ENCODE measurements at regions not wholly inside any gene's neighbourhood (a gene's known extent, or its start where the extent isn't known, plus 50 kb on each side); places are given as distances from the start of the nearest gene placed in this dataset.

- Histone ChIP-seq H3K4me3 (ENCODE audit: low read depth, low read length) (no peak overlapping the region), H3K27me3 (ENCODE audit: control insufficient read depth, insufficient read depth, low read length) (no peaks in the 10 kb centered on the region), H3K36me3 (ENCODE audit: control insufficient read depth, insufficient read depth, low read length) (no peaks in the 10 kb centered on the region)
- TF ChIP-seq CTCF (IDR thresholded peaks at IDR 0.05; ENCODE audit: insufficient read depth, low read length, poor library complexity, severe bottlenecking) = no peak
- no peak for DNase-seq (ENCODE audit: low read depth)
Measured at GRCh38 chr9:103977163-103977562, 116.9 kb upstream of the SMC2 start.

- DNase-seq (ENCODE audit: low read depth) = no peak
- H3K36me3 ChIP-seq (ENCODE audit: control insufficient read depth, insufficient read depth, low read length) = no peaks in the 10 kb centered on the region
Measured at GRCh38 chr9:103978396-103978795, 115.7 kb upstream of the SMC2 start.

GRCh38 chr9:103981912-103982311 is 112.2 kb upstream of the SMC2 start:
- no peak for DNase-seq (ENCODE audit: low read depth)
- no peak for TF ChIP-seq CTCF (IDR thresholded peaks at IDR 0.05; ENCODE audit: insufficient read depth, low read length, poor library complexity, severe bottlenecking)
- no peak overlapping the region for H3K4me3 ChIP-seq (ENCODE audit: low read depth, low read length)
- H3K36me3 ChIP-seq (ENCODE audit: control insufficient read depth, insufficient read depth, low read length) = no peaks in the 10 kb centered on the region
- H3K27me3 ChIP-seq (ENCODE audit: control insufficient read depth, insufficient read depth, low read length) = no peaks in the 10 kb centered on the region

More at GRCh38 chr9:103978396-103978795, 115.7 kb upstream of the SMC2 start:
- Histone ChIP-seq H3K27me3 (ENCODE audit: control insufficient read depth, insufficient read depth, low read length) (no peaks in the 10 kb centered on the region), H3K4me3 (ENCODE audit: low read depth, low read length) (no peak overlapping the region)
- TF ChIP-seq CTCF (IDR thresholded peaks at IDR 0.05; ENCODE audit: insufficient read depth, low read length, poor library complexity, severe bottlenecking) = no peak

- no peak for TF ChIP-seq CTCF (IDR thresholded peaks at IDR 0.05; ENCODE audit: insufficient read depth, low read length, poor library complexity, severe bottlenecking)
- DNase-seq (ENCODE audit: low read depth) = no peak
Measured at GRCh38 chr9:103985077-103985476, 109.0 kb upstream of the SMC2 start.

GRCh38 chr9:103988821-103989220 is 105.3 kb upstream of the SMC2 start:
- TF ChIP-seq CTCF (IDR thresholded peaks at IDR 0.05; ENCODE audit: insufficient read depth, low read length, poor library complexity, severe bottlenecking) = no peak

More at GRCh38 chr9:103985077-103985476, 109.0 kb upstream of the SMC2 start:
- Histone ChIP-seq H3K27me3 (ENCODE audit: control insufficient read depth, insufficient read depth, low read length) (no peaks in the 10 kb centered on the region), H3K4me3 (ENCODE audit: low read depth, low read length) (no peak overlapping the region), H3K36me3 (ENCODE audit: control insufficient read depth, insufficient read depth, low read length) (no peaks in the 10 kb centered on the region)

GRCh38 chr9:103990311-103990710 is 103.8 kb upstream of the SMC2 start:
- TF ChIP-seq CTCF (IDR thresholded peaks at IDR 0.05; ENCODE audit: insufficient read depth, low read length, poor library complexity, severe bottlenecking) = no peak
- Histone ChIP-seq H3K27me3 (ENCODE audit: control insufficient read depth, insufficient read depth, low read length) (no peaks in the 10 kb centered on the region), H3K36me3 (ENCODE audit: control insufficient read depth, insufficient read depth, low read length) (no peaks in the 10 kb centered on the region), H3K4me3 (ENCODE audit: low read depth, low read length) (no peak overlapping the region)
- no peak for DNase-seq (ENCODE audit: low read depth)

More at GRCh38 chr9:103988821-103989220, 105.3 kb upstream of the SMC2 start:
- no peak for DNase-seq (ENCODE audit: low read depth)
- no peaks in the 10 kb centered on the region for H3K36me3 ChIP-seq (ENCODE audit: control insufficient read depth, insufficient read depth, low read length)
- H3K27me3 ChIP-seq (ENCODE audit: control insufficient read depth, insufficient read depth, low read length) = no peaks in the 10 kb centered on the region
- no peak overlapping the region for H3K4me3 ChIP-seq (ENCODE audit: low read depth, low read length)

Measured in kidney epithelial cell (primary cell).